Esophagus muscularis mucosa (tissue), 4 donors: ENCODE measurements at regions not wholly inside any gene's neighbourhood (a gene's known extent, or its start where the extent isn't known, plus 50 kb on each side); places are given as distances from the start of the nearest gene placed in this dataset.

Experiments used
- DNase-seq: peaks from one replicate; pipeline ENCODE4 v3.0.0-alpha.2; 2017; ENCODE audit errors: extremely low spot score
- H3K27ac ChIP-seq, 4 donors: fragments of 200-600 bp; sonication (generic); replicated peaks in 1 of 4; 1 replicate in 3 of 4; 2 replicates in 1 of 4; pipeline ENCODE4 v1.5.1; 2016 to 2019; ENCODE audit warnings: mild to moderate bottlenecking in 1 of 4
- H3K27me3 ChIP-seq, 4 donors: fragments of 200-600 bp; sonication (generic); one replicate each; pipeline versions ENCODE4 v1.5.1 to v1.6.0; 2016 to 2019
- H3K36me3 ChIP-seq, 4 donors: fragments of 200-600 bp; sonication (generic); one replicate each; pipeline ENCODE4 v1.5.1; 2016 to 2019
- H3K4me1 ChIP-seq, 4 donors: fragments of 200-600 bp; sonication (generic); one replicate each; pipeline ENCODE4 v1.5.1; 2016 to 2019
- H3K4me3 ChIP-seq, 4 donors: fragments of 200-600 bp; sonication (generic); 1 replicate in 2 of 4; 2 replicates in 2 of 4; pipeline ENCODE4 v1.5.1; 2016 to 2019; ENCODE audit warnings: mild to moderate bottlenecking in 4 of 4, moderate library complexity in 1 of 4
- H3K9me3 ChIP-seq, 4 donors: fragments of 200-600 bp; sonication (generic); 1 replicate in 3 of 4; 2 replicates in 1 of 4; pipeline ENCODE4 v1.5.1; 2016 to 2019
- EP300 ChIP-seq: sonication (generic); formaldehyde crosslinking; IDR thresholded peaks from one replicate; pipeline ENCODE4 v1.6.1; 2017; ENCODE audit warnings: antibody characterized with exemption
- POLR2A ChIP-seq: fragments of 450-650 bp; IDR thresholded peaks from one replicate; pipeline ENCODE4 v1.6.1; 2017; ENCODE audit warnings: antibody characterized with exemption, moderate library complexity, mild to moderate bottlenecking, low read depth
- POLR2AphosphoS5 ChIP-seq, 2 donors: sonication (generic); formaldehyde crosslinking; IDR thresholded peaks; one replicate each; pipeline ENCODE4 v1.6.1; 2017; ENCODE audit warnings: antibody characterized with exemption in 2 of 2
- WGBS: methylation state at CpG from one replicate; pipeline ENCODE4 v1.1.5; 2018; 5-methylcytosine and 5-hydroxymethylcytosine counted together
- intact Hi-C: fragments of 100-400 bp; cut with DNase I; formaldehyde crosslinking; loops from one replicate; pipeline ENCODE4 v1.15.1; 2023
- TF ChIP-seq, protein P1 (sequence below), 3 experiments: fragments of 200-600 bp in 2 of 3; fragments of 450-650 bp in 1 of 3; sonication (generic) in 2 of 3; IDR thresholded peaks; one replicate each; pipeline ENCODE4 v1.5.1; 2017 to 2019; ENCODE audit warnings: antibody characterized with exemption in 3 of 3, mild to moderate bottlenecking in 2 of 3, moderate library complexity in 1 of 3

DNA sequence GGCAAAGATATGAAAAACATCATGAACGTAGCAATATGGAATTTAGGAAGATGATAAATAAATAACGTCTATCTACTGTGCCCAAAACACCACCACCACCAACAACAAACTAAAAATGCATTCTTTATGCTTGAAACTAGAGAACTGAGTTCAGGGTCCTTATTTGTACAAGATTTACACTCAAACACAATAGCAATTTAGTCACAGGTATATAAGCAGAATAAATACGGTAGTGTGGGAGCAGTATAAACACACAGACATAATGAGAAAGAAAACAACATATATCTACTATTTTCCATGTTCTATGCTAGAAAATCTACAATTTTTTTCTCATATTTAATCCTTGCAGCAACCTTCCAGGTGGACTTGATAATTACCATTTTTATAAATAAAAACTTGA, 64.3 kb downstream of the ARL4A start:
- H3K27ac ChIP-seq = no peak overlapping the region
- TF ChIP-seq POLR2AphosphoS5 (IDR thresholded peaks at IDR 0.05) = no peak
- TF ChIP-seq, protein P1, sequence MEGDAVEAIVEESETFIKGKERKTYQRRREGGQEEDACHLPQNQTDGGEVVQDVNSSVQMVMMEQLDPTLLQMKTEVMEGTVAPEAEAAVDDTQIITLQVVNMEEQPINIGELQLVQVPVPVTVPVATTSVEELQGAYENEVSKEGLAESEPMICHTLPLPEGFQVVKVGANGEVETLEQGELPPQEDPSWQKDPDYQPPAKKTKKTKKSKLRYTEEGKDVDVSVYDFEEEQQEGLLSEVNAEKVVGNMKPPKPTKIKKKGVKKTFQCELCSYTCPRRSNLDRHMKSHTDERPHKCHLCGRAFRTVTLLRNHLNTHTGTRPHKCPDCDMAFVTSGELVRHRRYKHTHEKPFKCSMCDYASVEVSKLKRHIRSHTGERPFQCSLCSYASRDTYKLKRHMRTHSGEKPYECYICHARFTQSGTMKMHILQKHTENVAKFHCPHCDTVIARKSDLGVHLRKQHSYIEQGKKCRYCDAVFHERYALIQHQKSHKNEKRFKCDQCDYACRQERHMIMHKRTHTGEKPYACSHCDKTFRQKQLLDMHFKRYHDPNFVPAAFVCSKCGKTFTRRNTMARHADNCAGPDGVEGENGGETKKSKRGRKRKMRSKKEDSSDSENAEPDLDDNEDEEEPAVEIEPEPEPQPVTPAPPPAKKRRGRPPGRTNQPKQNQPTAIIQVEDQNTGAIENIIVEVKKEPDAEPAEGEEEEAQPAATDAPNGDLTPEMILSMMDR (IDR thresholded peaks at IDR 0.05) = no peak
- no peak for TF ChIP-seq POLR2A
- no peak for TF ChIP-seq EP300
- H3K9me3 ChIP-seq = no peaks in the 10 kb centered on the region
- H3K4me3 ChIP-seq = no peak overlapping the region
- peaks cover 0 to 5% (median 0%) of the 10 kb centered on the region in 4 donors for H3K4me1 ChIP-seq
- no peaks in the 10 kb centered on the region for H3K36me3 ChIP-seq
- 88% methylated on average over 3 of the region's 3 CpGs for WGBS
- DNase-seq = no peak
- intact Hi-C loops = no loop called here
- H3K27me3 ChIP-seq = no peaks in the 10 kb centered on the region

DNA sequence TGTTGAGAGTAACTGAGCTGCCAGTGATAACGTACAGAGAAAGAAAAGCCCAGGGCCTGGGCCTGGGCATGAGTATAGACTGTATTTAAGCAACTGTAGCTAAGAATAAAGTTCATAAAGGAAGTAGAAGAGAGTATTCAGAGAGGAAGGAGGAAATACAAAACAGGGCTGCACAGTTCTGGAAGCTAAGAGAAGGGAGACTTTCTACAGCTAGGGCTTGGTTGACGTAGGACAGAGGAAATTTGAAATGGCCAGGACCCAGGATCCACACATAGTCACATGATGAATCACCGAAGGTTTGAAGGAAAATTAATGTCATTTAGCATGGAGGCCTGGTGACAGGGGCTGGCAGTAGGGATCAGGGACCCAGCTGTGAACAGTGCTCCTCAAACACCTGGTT, 66.7 kb downstream of the ARL4A start:
- intact Hi-C loops = no loop called here
- 73% methylated on average over 3 of the region's 3 CpGs for WGBS
- H3K27ac ChIP-seq = no peak overlapping the region
- H3K9me3 ChIP-seq = no peaks in the 10 kb centered on the region
- H3K4me3 ChIP-seq = no peak overlapping the region
- no peaks in the 10 kb centered on the region for H3K36me3 ChIP-seq
- no peaks in the 10 kb centered on the region for H3K27me3 ChIP-seq
- DNase-seq = no peak
- TF ChIP-seq POLR2AphosphoS5 (IDR thresholded peaks at IDR 0.05) (no peak), POLR2A (no peak), EP300 (no peak)
- TF ChIP-seq, protein P1 (IDR thresholded peaks at IDR 0.05) = no peak
- H3K4me1 ChIP-seq = peaks cover 5 to 15% (median 7%) of the 10 kb centered on the region in 4 donors

GRCh38 chr7:12756821-12757220, 69.4 kb downstream of the ARL4A start:
- H3K27ac ChIP-seq = no peak overlapping the region
- intact Hi-C loops = no loop called here
- 82% methylated on average over 4 of the region's 4 CpGs for WGBS
- DNase-seq = no peak
- TF ChIP-seq, protein P1 (IDR thresholded peaks at IDR 0.05) = no peak
- TF ChIP-seq EP300 = no peak
- no peak for TF ChIP-seq POLR2A
- H3K36me3 ChIP-seq = no peaks in the 10 kb centered on the region
- H3K4me3 ChIP-seq = no peak overlapping the region
- H3K27me3 ChIP-seq = no peaks in the 10 kb centered on the region
- H3K4me1 ChIP-seq = peaks cover 5 to 17% (median 7%) of the 10 kb centered on the region in 4 donors
- no peaks in the 10 kb centered on the region for H3K9me3 ChIP-seq

DNA sequence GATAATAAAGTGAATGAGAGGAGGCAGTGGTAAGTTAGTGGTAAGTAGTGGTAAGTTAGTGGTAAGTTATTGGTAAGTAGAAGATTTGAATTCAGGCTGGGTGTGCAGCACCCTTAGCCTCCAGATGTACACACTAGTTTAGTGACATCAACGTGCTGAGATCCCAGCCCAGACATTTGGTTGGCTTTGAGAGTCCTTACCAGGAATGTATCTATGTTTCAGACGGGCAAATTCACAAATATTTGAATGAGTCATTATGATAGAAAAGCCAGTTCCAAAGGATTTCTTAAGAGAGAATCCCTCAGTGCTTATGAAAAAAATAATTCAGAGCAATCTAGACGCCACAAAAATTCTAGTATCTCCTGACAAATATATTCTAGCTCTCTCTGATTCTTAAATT, 70.0 kb downstream of the ARL4A start:
- no peak overlapping the region for H3K4me3 ChIP-seq
- DNase-seq = no peak
- H3K9me3 ChIP-seq = no peaks in the 10 kb centered on the region
- TF ChIP-seq EP300 = no peak
- TF ChIP-seq, protein P1 (IDR thresholded peaks at IDR 0.05) = no peak
- WGBS = 22% methylated on average over 3 of the region's 3 CpGs
- H3K27me3 ChIP-seq = no peaks in the 10 kb centered on the region
- H3K36me3 ChIP-seq = no peaks in the 10 kb centered on the region
- no peak overlapping the region for H3K27ac ChIP-seq
- intact Hi-C loops = no loop called here
- H3K4me1 ChIP-seq = peaks cover 5 to 17% (median 7%) of the 10 kb centered on the region in 4 donors

DNA sequence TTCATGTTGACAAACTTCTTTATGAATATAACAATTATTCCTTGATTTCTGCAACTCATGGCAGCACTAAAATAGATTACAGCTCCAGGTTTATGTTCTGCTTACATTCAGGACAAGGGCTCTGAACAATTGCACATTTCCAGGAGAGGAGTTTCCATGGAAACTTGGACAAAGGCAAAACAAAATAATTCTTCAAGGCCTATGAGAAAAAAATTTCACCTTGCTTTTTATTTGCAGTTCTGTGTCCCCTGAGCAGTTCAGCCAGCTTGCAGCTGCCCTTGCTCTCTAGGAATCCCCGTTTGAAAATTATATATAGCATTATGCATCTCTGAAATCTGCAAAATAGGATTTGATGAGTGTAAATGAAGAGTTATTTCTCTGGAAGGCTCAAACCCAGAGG, 71.7 kb downstream of the ARL4A start:
- Histone ChIP-seq H3K27ac (no peak overlapping the region), H3K36me3 (no peaks in the 10 kb centered on the region), H3K9me3 (no peaks in the 10 kb centered on the region), H3K4me1 (peaks cover 2 to 17% (median 7%) of the 10 kb centered on the region in 4 donors), H3K4me3 (no peak overlapping the region), H3K27me3 (no peaks in the 10 kb centered on the region)
- WGBS = 15% methylated on average over 1 of the region's 1 CpG
- intact Hi-C loops = no loop called here
- no peak for DNase-seq
- TF ChIP-seq EP300 (no peak), POLR2A (no peak), POLR2AphosphoS5 (IDR thresholded peaks at IDR 0.05) (no peak)
- TF ChIP-seq, protein P1 (IDR thresholded peaks at IDR 0.05) = no peak
